Activated T-helper 1 cell treated with Interleukin-2 at 50 U/mL for 16 hours (primary cell): ENCODE measurements at regions not wholly inside any gene's neighbourhood (a gene's known extent, or its start where the extent isn't known, plus 50 kb on each side); places are given as distances from the start of the nearest gene placed in this dataset.

Experiments
- DNase-seq: peaks from one replicate; pipeline ENCODE4 v3.0.0-alpha.2; 2020; ENCODE audit warnings: low read depth

DNA sequence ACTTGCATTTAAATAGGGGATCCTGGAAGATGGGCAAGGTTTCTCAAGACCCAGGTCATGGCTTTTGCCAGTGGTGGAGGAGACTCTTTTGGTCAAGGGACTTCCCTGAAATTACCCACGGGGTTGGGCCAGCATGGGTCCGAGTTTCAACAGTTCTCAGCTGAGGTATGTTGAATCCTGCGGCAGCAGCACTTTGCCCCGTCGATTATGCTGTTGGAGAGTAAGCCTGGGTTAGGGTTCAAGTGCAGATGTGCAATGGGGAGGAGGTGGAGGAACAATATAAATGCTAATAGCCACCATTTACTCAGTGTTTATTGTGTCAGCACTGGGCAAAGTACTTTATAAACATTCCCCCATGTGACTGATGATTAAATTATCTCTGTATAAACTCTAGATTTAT, 96.0 kb upstream of the GATA6 start:
- DNase-seq: no peak

DNA sequence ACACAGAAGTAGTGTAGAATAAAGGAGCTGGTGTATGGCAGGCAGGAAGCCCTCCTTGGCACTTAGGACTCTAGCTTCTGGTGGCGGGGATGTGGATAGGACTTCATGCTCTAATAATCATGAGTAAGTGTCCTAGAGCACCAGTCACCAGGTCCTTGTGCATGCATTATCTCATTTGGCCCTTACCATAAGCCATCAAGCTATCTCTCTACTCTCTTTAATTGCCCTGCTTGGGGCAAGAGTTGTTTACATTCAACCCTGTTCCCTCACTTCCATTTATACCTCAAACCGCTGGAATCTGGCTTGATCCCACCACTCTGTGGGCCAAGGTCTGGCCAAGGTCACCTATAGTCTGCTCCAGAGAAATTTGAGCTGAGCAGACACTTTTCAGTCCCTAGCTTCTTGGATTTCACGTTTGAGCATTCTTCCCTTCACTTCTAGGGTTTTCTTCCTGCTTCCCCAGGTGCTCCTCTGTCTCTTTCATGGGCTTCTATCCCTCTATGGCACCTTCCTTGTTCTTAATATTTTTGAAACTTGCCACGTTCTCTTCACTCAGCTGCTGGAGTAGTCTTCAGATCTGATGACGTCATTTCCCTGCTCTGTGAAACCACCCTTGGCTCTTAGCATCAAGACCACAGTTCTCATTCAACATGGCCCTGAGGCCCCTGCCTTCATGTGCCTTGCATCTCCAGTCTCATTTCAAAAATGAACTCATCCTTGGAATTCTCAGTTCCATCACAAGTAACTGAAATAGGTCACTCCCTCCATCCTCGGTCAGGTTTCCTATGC, 94.9 kb upstream of the GATA6 start:
- no peak for DNase-seq

DNA sequence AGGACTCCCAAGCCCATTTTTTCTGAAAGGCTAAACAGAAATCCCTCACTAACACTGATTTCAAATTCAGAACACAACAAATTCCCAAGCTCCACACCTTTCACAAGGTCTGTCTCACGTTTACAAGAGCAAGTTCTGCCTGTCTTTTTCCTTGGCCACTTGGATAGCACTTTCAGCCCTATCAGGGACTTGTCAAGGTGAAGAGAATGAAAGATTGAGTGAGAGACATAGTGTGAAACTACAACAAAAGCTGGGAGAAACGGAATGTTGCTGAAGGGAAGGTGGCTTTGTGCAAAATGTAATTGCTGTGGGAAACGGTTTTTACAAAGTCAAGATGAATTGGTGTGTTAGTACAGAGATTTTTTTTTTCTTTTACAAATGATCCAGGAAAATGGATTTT, 89.4 kb upstream of the GATA6 start:
- DNase-seq: no peak

DNA sequence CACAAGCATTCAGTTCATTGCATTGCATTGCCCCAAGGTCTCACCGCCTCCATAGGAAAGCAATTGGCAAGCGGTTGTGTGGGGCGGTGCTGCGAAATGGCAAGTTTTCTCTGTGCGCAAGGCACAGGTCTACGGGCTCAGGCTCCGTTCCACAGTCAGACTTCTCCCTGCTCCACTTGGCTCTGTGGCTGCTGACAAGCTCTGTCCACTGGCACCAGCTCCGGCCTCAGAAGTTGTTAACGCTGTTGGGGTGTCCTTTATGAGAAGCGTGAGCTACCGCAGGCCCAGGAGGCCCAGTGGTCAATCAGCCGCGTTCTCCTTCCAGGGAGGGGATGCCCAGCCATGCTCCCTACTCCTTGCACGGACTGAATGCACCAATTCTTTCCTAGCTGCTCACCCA, 87.0 kb upstream of the GATA6 start:
- DNase-seq: no peak

DNA sequence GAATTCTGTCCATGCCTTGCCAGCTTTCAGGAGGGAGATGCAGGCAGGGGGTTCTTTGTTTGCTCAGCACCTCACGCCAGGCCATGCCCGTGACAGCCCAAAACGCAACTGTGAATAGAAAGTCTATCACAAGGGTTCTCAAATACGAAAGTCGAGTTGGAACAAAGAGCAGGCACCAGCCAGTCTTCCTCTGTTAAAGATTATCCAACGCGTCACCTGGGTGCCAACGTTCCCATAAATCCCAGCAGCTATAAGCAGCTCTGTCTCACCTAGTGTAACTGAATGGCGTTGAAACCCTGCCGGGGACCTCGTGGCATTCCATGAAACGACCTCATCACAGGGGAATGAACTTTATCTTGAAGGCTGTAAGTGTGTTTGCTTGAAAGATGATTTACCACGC, 84.8 kb upstream of the GATA6 start:
- no peak for DNase-seq

DNA sequence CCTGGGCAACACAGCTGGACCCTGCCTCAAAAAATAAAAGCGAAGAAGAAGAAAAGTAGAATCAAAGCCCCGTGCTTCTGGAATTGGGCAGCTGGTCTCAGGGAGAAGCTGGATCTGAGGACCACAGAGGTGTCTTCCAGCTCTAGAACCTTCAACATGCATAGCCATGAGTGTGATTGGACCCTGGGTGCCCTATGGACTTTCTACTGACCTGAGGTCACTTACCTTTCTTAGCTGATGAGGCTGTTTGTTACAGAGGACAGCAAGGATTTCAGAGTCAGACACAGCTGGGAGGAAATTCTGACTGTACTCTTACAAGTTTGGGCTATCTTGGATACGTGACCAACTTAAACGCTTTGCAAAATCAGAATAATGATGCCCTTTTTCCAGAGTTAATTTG, 82.4 kb upstream of the GATA6 start:
- no peak for DNase-seq

DNA sequence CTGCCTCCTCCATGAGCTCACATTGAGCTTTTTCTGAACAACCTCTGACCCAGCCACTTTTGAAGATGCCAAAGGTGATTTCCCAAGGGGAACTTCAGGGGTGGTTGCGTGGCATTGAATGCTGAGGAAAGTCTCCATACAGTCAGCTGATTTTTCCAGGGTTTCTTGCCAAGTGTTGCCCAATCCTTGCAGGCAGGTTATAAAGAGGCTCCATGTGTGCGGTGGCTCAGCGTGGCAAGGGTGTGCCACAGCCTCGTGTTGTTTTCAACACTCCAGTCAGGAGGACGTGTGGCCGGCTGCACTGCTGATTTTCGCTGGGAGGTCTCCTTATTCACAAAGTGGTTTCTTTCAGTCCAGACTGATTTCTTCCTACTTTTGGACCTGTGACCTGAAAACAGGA, 81.4 kb upstream of the GATA6 start:
- DNase-seq: no peak

DNA sequence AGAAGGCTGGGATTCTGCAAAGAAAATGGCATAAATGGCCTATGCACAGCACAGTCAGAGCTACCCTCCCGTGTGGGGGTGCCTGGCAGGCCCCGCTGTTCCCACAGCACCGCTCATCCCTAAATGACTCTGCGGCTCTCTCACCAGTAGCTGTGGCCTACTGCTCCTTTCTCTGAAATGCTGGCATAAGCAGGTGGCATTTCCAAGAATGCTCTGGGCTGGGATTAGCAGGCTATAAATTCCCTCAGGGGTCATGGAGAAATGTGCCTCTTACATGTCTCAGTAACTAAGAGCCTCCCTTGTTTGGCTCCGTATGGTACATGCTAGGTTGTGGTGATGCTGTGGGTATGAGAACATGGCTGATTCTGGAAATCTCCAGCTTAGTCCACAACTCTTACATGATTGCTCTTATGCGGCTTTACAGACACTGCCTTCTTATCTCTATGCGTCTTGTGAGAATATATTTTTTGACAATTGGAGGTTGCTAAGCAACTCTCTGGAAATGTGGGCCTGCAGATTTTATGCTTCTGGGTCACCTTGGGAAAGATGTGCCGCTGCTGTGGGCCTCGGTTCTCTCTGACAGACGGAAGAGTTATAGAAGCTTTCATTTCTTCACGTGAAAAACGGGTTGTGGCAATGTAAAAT, 80.3 kb upstream of the GATA6 start:
- no peak for DNase-seq

DNA sequence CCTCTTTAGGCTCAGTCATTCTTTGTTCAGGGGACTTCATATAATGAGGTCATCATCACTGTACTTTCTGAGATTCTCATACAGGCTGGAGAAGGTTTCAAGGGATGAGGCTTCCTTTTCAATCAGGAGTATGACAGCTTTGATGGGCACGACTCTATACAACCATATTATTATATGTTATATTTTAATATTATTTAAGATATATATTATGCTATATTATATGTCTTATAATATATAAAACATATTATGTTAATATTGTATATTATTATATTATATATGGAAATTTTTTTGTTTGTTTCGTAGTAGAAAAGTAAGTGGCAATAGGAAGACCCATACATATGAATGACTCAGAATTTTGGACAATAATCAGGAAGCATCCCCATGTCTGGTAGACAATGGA, 78.0 kb upstream of the GATA6 start:
- no peak for DNase-seq

DNA sequence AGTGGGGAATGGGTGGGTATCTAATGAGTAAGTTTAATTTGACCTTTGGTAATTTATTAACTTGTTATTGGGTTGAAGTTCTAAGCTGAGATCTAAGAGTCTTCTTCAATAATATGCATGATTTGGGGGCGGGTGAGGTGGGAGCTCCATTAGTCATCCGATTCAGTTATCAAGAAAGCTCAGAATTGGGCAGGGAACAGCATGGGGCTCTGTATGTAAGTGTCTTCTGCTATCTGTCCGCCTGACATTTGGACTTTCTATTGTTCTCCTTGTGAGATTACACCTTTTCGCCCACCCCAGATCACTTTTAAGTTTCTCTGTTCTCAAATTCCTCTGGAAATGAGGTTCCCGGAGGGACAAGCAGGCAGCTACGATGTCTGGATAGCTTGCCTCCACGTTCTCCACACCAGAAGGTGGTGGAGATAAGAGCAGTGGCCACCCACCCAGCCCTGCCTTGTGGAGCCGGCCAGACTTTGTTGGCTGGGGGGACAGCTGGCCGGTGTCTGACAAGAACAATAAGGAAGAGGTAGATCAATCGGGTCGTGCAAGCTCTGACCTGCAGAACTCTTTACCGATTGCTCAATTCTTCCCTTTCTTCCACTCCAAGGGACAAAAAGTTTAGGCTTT, 75.5 kb upstream of the GATA6 start:
- no peak for DNase-seq

DNA sequence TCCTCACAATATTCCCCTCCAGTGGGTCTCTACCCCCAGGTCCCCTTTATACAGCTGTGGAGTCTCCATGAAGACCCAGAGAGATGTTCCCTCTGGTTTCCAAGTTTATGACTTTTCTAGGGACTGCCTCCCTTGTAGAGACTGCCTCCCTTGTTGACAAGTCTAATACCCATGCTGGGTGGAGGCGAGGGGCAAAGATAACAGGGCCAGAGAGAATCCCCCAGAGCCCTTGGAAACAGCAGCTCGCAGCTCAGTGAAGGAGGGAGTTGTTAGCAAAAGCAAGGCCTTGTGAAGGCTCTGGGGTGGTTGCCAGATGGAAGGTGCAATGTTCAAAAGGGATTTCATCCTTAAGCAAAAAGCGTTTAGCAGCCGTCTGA, 75.0 kb upstream of the GATA6 start:
- no peak for DNase-seq

DNA sequence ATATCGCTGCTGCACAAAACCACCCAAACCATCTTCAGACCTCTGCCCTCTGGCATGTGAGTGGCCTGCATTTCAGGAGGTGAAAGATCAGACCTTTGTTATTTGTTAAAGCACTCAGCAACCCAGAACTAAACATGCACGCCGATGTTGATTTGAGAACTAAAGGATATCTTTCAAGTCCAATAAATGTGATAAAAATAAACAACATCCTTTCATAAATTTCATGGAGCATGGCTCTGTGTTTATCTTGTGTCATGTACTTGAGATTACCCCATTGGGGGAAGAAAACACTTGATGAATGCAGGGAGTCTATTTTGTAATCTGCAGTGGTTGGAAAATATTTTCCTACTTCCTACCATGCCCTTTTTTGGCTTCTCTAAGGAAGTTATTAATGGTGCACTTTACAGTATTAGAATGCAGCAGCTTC, 70.8 kb upstream of the GATA6 start:
- no peak for DNase-seq

DNA sequence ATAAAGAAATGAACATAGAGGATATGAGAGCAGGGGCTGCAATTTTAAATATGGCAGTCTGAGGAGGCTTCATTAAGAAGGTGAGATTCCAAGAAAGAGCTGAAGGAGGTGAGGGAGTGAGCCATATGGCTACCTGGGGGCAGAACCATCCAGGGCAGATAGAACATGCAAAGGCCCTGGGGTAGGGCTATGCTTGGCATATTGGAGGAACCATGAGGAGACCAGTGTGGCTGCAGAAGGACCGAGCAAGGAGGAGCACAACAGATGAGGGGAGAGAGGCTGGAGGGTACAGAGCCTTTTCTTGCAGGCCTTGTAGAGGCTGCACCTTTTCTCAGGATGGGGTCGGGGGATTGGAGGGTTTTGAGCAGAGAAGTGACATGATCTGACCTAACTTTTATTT, 69.5 kb upstream of the GATA6 start:
- DNase-seq: no peak

DNA sequence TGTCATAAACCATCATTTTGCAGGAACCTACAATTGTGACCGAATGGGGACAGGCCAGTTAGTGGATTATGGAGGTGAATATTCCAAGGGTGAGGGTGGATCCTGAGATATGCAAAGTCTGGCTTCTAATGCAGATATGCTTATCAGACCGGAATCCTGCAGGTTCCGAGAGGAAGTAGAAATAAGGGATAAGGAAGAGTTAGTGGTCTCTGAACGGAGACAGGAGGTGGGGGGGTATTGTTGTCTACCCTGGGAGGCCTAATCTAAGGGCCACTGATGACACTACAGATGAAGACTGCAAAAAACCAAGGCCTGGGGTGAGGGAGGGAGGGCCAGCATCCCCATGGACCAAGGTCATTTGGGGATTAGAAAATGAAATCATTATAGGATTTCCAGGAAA, 67.7 kb upstream of the GATA6 start:
- DNase-seq: no peak

DNA sequence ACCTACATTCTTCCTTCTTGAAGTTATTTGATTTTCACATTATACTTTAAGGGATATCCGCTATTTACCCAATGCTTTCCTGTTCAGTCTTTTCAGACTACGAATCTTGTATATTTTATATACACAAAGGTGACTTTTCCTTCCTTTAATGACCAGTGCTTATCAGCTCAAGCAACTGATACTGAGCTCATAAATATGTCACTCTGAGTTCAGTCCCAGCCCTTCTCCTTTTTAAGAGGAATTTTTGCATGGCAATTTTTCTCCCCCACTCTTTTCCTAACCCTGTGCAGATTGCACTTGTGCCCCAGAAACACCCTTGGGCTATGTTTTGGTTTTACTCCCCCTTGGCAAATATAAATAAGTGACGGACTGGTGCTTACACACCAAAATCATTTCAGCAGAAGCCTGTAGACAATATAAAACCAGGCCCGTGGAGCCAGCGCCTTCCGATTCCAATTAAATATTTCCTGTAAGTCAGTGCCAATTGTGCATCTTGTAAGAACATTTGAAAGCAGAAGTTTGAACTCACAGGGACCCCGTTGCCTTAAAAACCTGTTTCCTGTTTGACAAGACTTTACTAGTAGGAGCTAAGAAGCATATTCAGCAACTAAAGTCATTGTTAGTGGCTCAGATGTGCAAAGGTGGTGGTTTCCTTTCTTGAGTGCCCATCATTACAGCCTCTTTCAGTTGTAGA, 66.3 kb upstream of the GATA6 start:
- DNase-seq: no peak

DNA sequence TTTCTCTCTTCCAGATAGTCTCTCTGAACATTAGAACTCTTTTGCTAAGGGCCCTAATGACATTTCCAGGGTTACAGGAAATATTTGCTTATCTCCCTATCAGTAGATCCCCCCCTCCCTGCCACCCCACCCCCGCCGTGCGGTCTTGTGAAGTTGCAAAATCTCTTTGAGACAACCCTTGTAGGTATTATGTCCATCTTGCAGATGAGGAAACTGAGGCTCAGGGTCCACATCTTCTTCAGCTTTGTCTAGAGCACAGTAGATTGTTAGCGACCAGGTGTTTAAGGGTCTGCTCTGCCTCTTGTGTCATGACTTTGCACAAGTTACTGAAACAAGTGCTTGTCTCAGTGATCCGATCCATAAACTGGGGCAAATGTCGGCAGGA, 65.8 kb upstream of the GATA6 start:
- no peak for DNase-seq

DNA sequence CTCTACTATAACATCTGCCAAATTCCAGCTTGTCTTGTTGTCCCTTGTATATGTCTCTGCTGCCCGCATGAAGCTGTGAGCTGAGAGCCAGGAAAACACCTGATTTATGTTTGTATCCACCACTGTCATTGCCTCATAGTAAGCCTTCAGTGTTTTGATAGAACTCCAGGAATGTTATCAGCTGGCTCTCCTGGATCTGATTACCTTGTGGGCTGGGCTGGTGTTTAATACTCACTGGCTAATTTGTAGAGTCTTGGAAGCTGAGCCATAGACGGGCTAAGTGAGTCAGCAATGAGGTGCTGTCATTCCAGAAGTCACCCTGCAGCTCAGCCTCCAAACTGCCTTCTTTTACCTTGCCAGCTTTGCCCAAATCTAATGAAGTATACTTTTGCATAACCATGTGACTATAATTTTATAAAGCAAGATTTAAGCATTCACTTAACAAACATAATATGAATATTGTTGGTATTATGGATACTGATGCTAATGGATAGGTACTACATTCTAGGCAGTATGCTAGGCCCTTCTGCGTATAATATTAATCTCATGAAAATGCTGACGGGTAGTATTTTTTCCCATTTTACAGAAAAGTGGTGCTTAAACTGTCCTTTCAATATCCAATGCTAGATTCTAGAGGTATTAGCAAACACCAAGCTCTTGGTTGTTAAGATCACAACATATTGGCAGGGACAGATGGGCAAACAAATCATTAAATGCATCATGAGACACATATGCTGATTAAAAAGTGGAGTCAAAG, 62.7 kb upstream of the GATA6 start:
- DNase-seq: no peak

DNA sequence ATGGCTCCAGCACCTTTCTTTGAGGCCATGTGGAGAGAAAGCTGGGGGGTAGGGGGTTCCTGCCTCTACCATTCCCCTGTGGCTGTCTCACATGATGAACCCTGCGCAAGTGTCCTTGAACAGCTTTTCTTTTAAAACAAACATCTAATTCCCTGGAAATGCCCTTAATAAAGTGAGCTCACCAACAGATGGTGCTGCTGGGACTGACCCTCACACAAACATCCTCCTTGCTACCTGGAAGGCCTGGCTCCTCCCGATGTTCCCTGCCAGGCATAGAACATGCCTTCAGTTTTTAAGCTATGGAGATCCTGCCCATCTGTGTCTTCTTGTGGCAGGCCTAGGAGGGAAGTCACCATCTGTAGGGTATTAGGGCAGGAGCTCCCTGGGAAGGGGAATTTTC, 60.7 kb upstream of the GATA6 start:
- DNase-seq: no peak

DNA sequence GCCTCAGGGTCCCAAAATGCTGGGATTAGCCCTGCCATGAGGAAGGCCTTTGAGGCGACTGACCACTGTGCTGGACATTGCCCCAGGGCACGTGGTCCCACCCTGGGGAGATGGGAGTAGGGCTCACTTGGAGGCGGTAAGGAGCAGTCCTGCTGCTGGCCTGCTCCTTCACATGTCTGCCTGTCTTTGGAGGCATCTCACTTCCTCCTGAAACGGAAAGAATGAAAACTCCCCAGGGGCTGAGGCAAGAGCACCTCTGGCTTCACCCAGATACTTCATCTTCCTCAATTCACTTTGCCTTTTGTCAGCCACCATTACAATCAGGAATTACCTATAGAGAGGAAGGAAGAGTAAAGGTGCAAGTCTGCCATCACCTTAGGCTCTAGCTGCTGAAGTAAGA, 59.9 kb upstream of the GATA6 start:
- DNase-seq: no peak

DNA sequence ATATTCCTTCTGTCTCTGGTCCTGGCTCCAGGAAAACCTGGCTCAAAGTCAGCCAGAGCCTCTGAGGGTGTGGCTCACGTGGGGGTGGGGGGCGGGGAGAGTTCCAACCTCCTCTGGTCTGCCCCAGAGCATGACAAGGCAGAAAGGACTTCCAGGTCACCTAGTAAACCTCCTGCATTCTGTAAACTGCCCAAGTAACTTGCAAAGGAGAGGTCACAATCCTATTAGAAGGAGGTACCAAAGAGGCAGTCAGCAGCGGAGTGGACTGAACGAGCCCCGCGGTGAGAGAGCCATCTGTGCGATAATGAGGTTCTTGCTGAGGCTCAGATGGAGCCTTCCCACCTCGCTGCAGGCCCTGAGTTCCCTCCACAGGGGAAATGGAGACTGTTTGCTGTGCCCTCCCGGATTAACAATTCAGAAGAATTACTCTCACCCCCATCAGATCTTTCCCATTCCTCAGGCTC, 58.9 kb upstream of the GATA6 start:
- DNase-seq: no peak

DNA sequence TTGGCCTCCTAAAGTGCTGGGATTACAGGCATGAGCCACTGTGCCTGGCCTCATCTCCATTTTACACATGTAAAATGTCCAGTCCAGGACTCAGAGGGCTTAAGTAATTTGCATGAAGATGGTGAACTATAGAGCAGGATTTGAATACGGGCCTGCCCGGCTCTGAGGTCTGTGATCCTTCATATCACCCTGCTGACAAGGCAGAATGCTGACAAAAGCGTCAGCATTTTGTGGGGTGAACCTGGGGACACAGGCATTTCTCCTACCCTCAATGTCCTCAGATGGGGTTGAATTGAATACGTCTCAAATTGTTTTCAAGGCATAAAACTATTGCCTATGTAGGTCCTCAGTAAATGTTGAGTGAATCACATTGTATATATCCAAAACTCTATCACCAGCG, 57.2 kb upstream of the GATA6 start:
- DNase-seq: no peak

DNA sequence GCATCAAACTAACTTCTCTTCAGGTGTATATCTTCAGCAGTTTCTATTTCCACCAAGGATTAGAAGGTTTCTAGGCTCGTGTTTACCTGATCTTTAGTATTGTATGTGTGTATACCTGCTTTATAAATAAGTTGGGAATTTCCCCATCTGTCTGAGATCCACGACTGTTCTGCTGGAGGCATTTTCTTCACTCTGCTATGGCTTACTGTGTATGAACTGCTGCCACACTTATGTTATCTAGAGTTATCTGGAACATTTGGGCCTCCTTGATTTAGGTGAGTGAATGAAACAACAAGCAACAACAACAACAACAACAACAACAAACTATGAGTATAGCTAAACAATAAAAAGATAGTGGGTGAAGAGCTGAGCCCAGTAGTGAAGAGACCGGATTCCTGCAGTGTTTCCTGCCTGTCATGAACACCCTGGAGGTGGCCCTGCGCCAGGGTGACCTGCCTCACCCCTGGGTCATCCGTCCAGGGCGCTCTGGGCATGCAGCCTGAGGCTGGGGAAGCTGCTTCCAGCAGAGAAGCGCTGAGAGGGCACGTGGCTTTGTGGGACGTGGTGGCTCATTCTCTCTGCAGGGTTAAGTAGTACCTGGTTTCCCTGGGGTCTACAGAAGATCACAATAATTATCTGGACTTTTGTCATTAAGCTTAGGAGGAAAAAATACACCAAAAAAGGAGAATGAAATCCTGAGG, 56.1 kb upstream of the GATA6 start:
- DNase-seq: no peak
